Stimulated activated CD4-positive, alpha-beta T cell treated with anti-CD3 and anti-CD28 coated beads, Interleukin-2, amount 100 ng/mL, for 4 hours (primary cell): ENCODE measurements at regions not wholly inside any gene's neighbourhood (a gene's known extent, or its start where the extent isn't known, plus 50 kb on each side); places are given as distances from the start of the nearest gene placed in this dataset.

Experiments used
- DNase-seq: peaks from one replicate; pipeline ENCODE4 v3.0.0-alpha.2; 2020; ENCODE audit warnings: low read depth

DNA sequence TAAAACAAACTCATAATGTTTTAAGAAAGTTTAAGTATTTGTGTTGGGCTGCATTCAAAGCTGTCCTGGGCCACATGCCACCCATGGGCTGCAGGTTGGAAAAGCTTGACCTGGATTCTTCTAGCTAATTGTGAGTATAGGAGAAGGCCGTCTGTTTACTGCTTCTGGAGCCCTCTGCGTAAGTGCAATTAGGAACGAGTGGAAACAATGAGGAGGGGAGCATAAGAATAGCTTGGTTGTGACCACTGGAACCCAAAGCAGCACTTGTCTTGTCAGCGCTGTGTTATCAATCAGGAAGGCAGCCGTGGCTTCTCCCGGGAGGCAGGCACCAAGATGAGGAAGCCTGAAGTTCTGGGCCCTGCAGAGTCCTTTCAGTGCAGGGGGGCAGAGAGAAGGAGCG, 110.4 kb upstream of the MBNL2 start:
- no peak for DNase-seq

DNA sequence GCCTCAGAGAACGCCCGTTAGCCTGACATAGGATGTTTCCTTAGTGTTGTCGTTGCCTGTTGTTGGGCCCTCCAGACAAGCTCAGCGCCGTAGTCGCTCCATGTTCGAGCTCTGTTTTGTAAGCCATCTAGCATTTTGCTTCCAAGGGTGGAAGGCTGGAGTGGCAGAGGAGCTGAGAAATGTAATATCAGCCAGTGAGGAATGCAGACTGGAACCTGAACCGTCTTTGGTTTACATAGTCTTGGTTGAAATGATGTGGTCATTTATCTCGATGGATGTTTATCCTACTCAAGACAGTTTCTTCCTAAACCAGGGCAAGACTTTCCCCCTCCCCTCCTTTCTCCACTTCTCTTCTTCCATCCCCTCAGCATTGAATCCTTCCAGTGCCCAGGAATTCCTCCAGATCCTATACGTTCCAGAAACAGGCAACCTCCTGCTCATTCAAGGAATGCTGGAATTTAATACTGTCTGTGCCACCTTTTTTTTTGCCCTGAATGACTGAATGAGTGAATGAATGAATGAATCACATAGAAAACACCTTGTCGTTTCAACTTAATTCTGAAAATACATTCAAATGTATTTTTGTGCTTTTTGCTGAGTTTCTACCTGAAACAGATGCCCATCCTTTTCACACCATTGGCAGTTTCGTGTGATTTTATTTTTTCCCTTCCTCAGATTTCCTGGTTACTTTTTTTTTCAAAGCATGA, 109.5 kb upstream of the MBNL2 start:
- DNase-seq, result no peak

DNA sequence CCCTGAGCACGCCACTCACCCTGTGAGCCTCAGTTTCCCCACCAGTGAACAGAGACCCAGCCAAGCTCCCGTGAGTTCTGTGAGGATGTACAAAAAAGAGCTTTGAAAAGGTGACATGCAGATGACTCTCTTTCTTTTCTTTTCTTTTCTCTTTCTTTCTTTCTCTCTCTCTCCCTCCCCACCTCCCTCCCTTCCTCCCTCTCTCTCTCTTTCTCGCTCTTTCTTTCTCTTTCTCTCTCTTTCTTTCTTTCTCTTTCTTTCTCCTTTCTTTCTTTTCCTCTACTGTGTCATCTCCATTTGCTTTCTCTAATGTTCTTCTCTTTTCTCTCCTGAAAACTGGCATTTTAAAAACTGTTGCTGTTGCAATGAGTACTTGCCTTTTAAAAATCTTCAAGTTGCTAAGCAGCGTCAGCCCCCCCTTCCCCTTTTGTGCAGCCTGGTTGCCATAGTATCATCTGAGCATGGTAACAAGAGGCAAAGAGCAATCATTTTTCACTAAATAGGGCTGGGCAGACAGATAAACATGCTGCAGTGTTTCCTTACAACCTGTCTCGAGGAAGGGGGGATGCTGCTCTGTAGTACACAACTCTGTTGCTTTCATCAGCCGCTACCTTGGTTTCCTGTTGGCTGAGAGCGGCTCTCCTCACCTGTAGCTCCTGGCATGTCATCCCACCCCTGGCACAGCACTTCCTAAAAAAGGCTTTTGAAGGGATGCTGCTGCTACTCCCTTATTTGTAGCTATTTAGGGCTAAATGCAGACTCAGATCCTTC, 108.7 kb upstream of the MBNL2 start:
- DNase-seq, result no peak

DNA sequence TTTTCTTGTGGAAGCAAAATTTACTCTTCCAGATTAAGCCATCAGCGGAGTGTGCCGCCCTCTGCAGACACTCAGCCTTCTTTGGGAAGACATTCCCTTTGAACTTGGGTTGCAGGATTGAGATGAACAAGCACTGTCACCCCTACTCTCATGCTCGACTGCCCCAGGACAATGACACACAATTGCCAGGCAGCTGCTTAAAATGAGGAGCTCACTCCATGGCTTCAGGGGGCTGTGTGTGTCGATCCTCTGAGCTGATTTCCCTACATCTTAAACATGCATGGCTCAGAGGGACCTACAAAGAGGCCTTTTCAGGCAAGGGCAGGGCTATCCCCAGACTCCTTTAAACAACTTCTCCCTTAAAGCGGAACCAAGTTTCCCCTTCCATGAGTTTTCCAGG, 107.5 kb upstream of the MBNL2 start:
- no peak for DNase-seq

DNA sequence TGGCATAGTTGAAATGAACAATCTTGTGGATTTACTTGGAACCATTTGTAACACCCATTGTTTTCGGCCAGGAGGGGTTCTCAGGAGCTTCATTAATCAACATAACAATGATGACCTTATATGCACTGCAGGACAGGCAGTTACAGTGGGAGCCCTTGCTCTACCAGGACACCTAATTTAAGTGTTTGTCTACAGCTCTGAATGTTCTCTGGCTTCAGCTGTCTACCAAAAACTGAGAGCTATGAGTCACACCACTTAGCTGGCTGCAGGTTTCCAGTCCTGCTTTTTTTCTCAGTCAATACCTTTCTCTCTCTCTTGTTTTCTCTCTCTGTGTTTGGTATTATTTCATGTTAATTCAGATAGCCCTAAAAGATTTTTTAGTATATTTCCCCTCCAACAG, 105.4 kb upstream of the MBNL2 start:
- DNase-seq, result no peak

DNA sequence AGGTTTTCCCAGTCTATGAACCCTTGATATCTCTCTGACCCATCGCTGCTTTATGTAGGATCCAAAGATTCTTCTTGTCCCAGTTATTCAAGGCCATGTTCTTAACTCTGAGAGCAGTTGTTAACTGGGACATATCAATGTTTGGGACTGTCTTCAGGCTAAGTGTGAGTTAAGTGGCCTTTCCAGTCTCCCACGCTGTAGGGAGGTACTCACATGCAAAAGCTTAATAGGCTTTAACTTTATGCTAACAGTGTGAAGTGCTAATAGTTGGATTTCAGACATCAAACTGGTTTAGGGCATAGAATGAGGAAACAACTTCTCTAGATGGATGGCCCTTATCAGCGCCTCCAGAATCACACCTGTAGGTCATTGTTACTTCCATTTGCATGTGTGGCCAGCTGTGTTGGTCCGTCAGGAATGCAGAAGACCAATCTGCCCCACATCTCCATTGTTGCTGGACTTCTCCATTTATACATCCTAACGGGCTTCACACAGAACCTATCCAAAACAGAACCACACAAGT, 104.7 kb upstream of the MBNL2 start:
- no peak for DNase-seq

DNA sequence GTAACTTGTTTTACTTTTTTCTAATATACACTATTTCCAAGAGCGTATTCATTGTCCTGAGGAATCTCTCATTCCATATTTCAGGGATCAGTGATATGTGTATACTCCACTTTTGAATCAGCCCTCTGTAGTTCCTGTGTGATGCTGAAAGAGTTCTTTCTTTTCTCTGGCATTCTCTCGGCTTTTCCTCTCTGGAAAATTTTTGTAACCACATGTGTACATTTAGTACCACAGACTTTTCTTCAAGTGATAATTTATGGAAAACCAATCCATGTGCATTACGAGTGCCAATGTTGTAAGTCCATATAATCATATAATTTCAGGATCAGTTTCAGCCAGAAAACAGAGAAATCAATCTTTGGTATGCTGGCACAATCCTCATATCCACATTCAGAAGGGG, 102.2 kb upstream of the MBNL2 start:
- DNase-seq, result no peak

DNA sequence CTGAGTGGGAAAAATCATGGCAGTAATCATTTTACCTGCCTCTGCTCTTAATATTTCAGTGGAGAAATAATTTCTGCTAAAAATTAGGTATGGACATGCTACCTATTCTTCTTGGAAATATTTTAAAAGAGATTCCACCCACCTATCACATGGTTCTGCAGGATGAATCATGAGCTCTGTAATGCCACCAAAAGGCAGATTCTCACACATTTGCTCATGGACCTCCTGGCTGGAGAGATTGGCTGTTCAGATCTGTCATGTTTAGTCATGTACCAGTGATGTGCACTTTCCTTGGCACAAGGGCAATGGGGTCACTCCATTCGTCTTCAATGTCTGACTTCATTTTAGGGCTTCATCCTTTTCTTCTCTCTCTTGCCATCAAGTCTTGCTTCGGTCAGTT, 101.8 kb upstream of the MBNL2 start:
- DNase-seq, result no peak

DNA sequence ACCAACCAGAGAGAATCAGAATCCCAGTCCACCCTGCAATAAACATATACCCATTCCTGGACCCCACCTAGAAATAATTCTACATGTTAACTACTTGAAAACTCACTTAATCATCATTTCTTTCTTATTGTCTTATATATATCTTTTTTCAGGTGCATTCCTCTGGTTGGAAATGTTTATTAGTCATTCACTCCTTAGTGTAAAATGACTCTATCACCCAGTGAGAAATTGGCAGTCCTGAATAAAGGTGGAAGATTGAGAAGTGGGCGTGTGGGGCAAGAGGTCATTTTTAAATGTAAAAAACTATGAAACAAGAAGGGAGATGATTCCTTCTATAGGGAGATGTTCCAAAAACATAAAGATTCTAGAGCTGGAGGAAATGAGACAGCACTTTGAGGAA, 101.2 kb upstream of the MBNL2 start:
- no peak for DNase-seq

DNA sequence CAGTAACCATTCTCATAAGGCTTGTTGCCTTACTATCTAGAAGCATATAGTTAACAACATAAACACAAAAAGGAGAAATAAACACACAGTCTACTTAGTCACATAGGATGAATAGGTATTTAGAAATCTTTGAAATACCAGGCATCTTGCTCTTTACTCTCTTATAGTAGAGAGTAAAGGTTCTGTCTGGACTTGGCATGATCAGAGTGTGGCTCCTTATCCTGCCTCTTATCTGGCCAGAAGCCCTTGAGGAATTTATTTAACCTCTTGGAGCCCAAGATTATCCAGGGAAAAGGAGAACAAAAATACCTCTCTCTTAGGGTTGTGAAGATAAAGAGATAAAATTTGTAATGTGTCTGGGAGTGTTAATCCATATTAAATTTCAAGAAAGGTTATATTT, 100.2 kb upstream of the MBNL2 start:
- no peak for DNase-seq

DNA sequence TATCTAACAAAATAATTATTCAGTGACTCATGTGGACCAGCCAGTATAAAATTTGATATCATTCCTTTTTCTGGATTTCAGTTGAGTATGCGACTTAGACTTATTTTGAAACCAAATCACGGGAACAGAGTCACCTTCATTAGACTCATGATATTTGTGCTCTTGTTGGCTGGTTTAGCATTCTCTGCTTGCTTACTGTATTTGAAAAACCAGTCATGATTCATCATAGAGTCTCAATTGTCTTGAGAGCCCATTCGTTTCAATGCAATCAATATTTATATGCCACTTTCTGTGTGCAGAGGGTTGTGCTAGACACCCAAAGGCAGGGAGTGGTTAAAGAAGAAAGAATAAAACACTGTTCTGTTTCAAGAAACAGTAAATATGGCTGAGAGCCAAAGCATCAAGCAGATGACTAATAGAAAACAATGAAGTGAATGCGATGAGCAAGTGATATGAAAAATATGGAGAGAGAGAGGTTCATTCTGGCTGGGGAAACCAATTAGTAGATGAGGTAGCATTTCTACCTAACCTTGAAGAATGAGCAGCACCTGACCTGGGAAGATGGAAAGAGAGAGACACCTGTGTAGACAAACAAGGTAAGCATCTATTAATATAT, 99.6 kb upstream of the MBNL2 start:
- DNase-seq, result no peak

DNA sequence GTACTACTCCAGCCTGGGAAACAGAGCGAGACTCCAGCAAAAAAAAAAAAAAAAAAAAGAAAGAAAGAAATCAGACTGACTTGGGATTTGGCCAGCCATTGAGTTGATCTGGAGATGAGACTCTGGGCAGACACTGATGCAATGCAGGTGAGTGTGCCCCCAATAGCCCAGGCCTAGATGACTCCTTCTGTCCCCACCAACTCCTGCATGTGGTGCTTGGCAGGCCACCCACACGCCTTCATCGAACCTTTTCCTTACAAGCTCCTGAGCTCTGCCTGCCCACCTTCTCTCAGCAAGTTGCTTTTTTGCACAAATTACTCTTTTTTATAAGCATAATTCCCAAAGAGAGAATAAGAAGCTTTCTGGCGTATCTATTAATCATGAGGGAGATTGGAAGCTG, 97.9 kb upstream of the MBNL2 start:
- no peak for DNase-seq

DNA sequence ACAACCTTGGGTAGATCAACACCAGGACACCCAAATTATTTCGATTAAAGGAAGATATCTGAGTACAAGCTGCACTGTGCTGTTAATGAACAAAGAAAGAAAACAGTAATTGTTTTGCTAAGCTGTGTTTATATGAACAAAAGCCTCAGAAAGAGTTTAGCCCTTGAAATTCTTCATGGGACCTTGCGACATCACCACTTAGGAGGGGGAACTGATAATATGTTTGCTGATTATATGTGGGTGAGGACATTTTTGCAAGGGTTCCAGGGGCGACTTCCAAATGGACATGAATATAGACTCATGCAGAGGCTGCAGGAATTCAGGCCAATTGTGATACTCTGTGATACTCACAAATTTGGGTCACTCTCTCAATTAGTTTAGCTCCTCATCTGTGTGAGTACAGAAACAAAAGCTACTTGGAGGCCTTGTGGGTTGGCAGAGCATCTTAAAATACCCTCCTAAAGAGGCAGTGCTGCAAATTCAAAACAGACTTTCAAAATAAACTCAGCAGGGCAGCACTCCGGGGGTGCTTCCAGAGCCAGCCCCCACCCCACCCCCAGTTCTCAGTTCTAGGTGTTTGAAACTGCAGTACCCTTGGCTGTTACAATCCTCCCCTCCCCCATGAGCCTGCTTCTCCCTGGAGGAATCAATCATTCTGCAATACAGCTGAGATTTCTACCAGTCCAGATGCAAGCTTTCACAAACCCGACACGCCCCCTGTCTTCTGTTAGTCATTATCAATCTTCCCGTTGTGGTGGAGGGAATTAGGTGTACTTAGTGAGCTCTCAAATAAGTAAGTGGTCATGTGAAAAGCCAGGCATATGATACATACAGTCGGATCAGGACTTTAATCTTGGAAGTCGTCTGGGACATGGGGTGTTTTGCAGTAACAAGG, 97.0 kb upstream of the MBNL2 start:
- no peak for DNase-seq

DNA sequence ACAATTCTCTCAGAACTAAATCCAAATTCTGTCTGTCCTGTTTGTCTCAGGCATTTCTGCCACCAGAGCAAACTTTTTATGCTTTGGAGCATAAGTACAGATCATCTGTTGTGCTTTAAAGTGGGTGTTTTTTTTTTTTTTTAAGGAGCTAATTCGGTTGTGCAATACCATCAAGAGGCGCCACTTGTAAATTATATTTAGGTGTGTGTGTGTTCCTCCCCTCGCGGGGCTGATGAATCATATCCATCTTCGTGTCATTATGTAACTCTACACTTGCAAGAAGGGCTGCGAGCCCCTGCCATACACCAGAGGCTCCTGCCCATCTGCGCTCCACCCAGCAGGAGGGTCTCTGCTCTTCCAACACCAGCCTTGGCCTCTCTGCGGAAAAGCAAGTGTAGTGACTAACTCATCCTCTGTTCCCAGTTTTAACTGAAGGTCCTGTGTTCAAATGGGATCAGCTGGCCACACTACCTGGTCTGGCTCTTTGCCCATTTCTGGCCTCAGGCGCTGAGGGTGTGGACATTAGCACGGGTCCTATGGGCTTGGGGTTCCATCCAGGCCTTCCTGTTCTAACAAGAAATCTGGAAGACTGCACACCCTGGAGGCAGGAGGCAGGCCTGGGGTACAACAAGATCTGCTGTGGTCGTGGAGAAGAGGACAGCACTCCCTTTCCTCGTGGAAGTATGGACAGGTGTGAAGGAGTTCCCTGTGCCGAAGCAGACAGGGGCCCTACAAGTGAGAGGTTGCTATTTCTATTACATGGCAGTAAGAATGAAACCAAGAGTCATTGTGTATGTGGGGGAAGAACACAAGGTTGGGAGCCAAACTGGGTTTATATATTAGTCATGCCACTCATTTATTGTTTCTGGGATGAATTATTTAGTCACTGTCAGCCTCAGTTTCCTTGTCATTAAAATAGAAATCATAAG, 96.1 kb upstream of the MBNL2 start:
- no peak for DNase-seq

DNA sequence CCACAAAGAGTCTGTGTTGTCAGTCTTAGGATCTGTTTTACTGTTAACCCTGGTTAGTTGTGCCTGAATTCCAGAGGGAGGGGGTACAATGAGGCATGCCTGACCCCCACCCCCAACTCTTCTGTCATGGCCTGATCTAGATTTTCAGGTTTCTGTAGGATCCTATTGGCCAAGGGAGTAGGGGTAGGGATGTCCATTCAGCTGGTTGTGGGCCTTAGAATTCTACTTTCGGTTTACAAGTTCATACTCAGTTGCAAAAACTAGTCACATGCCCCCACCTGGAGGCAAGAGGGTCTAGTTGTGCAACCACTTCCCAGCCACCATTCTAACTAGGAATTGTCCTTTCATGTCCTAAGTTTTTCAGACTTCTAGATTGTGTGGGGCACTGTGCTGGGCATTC, 94.3 kb upstream of the MBNL2 start:
- no peak for DNase-seq

DNA sequence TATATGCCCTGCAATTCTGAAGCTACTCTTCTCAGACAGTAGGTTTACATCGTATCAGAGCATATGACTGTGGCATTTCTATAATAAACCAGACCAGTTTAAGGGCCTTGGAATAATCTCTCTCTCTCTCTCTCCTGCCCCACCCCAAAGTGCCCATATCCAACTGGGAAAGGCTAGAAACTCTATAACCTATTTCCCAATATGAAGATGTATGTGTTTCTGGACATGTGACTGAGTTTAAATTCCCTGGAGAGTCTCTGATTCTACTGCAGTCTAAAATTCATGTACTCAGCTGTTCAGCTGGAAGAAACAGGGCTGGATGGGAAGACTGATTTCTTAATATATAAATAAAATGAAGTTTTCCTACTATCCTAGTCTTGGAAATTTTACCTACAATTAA, 91.9 kb upstream of the MBNL2 start:
- no peak for DNase-seq

DNA sequence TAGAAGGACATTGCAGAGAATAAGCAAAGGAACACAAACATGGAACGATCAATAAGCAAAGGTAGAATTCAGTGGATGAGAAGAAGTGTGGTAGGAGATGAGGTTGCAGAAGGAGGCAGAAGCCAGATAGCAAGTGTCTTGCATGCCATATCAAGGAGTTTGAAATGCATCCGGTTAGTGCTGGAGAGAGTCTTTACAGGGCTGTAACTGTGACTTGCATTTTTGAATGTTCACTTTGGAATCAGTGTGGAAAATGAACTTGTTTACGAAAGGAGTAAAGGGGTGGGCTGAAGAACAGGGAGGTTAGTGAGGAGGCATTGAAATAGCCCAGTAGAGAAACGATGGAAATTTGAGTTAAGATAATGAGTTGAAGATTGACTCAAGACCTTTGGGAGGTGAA, 90.7 kb upstream of the MBNL2 start:
- no peak for DNase-seq

DNA sequence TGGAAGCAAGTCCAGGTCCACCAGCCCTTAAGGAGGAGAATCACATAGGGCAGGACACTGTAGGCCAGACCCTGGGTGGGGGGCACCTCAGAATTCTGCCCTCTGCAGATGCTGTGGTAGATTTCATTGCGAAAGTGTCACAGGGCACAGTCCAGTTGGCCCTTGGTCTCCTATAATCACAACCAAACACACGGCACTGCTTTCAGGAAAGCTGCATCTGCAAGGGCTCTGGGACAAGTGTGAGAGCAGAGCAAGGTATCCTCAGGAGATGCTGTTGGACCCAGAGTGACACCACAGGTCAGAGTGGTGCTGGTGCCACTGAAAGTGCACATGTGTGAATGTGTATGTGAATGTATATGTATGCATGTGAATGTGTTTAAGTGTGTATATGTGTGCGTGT, 88.6 kb upstream of the MBNL2 start:
- no peak for DNase-seq

DNA sequence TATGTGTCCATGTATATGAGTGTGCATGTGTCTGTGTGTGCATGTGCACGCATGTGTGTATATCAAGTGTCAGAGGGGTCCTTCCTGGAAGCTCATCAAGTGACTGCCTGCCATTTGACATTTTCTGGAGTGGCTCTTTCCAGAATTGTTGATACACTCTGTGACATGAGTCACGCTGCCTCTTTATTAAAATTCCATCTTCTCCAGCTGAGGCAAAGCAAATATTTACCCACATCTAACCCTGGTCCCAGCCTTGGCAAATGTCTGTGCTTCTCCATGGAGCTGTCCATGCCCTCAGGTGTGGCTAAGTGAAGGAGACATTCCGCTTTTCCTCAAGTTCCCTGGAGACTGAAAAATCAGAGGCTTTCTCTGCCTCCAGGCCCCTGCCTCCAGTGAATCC, 88.2 kb upstream of the MBNL2 start:
- DNase-seq, result no peak

DNA sequence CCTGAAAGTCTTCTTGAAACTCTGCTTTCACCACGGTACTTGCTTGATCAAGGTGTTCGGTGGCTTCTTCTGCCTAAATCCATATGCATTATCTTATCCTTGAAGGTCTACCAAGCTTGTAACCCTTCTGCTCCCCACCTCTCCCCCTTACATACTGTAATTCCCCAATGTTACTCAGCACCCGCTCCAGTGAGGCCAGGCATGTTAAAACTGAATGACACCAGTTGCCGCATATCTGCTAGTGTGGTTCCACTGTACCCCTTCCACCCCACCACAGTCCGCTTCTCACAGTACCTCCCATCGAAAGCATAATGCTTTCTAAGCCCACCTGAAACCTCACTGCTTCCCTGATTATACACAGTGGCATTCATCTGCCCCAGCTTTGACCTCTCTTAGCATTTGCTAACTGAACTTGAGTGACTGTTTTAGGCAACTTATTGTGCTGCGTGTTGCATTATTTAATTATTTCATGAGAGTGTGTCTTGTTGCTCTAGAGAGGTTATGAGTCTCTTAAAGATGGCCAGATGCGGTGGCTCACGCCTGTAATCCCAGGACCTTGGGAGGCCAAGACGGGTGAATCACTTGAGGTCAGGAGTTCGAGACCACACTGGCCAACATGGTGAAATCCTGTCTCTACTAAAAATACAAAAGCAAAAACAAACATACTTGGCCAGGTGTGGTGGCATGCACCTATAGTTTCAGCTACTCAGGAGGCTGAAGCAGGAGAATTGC, 87.6 kb upstream of the MBNL2 start:
- DNase-seq, result no peak
